Right atrium auricular region (tissue), 2 donors: ENCODE measurements at regions not wholly inside any gene's neighbourhood (a gene's known extent, or its start where the extent isn't known, plus 50 kb on each side); places are given as distances from the start of the nearest gene placed in this dataset.

Experiments
- DNase-seq: peaks from one replicate; pipeline ENCODE4 v3.0.0-alpha.2; 2019; ENCODE audit warnings: low spot score
- H3K27ac ChIP-seq, 2 donors: fragments of 200-600 bp; sonication (generic); 1 replicate in 1 of 2; 2 replicates in 1 of 2; pipeline ENCODE4 v1.5.1; 2016 to 2019
- H3K27me3 ChIP-seq, 2 donors: fragments of 200-600 bp; sonication (generic); one replicate each; pipeline versions ENCODE4 v1.5.1 to v1.6.0; 2017 to 2019
- H3K36me3 ChIP-seq: fragments of 200-600 bp; sonication (generic); one replicate; pipeline ENCODE4 v1.5.1; 2016
- H3K4me1 ChIP-seq, 2 donors: fragments of 200-600 bp; sonication (generic); one replicate each; pipeline versions ENCODE4 v1.5.1 to v1.6.0; 2017 to 2019
- H3K4me3 ChIP-seq, 2 donors: fragments of 200-600 bp; sonication (generic); 1 replicate in 1 of 2; 2 replicates in 1 of 2; pipeline ENCODE4 v1.5.1; 2017 to 2019; ENCODE audit warnings: mild to moderate bottlenecking in 1 of 2, moderate library complexity in 1 of 2
- H3K9me3 ChIP-seq, 2 donors: fragments of 200-600 bp; sonication (generic); one replicate each; pipeline ENCODE4 v1.5.1; 2019
- TF ChIP-seq, protein P1 (sequence below), 2 donors: fragments of 200-600 bp; sonication (generic); IDR thresholded peaks; one replicate each; pipeline ENCODE4 v1.5.1; 2019; ENCODE audit warnings: antibody characterized with exemption in 2 of 2

DNA sequence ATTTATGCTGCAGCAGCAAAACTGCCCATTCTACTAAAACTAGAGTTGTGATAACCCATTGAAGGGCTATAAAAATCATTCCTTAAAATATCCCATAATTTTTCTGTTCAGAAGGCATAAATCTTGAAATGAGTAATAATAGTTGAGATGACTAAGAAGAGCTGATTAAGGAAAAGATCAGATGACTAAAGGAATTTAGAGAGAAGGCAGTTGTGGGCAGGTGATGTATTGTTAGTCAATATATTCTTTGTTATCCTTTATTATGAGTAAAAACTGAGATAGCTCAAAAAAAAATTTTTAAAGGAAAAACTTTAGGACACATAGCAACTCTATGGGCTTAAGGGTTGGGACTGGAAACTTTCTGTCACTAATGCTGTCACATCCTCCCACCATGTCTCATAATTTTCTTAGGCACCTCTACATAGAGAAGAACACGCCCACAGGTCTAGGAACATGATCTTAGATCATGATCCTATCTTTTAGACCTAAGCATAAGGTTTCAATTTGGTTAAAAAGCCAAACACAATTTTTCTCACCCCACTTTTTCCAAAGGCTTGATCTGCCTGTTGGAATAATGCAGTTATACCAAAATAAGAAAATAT is 597.5 kb upstream of the MEF2C start:
- no peak for DNase-seq
- TF ChIP-seq, protein P1, sequence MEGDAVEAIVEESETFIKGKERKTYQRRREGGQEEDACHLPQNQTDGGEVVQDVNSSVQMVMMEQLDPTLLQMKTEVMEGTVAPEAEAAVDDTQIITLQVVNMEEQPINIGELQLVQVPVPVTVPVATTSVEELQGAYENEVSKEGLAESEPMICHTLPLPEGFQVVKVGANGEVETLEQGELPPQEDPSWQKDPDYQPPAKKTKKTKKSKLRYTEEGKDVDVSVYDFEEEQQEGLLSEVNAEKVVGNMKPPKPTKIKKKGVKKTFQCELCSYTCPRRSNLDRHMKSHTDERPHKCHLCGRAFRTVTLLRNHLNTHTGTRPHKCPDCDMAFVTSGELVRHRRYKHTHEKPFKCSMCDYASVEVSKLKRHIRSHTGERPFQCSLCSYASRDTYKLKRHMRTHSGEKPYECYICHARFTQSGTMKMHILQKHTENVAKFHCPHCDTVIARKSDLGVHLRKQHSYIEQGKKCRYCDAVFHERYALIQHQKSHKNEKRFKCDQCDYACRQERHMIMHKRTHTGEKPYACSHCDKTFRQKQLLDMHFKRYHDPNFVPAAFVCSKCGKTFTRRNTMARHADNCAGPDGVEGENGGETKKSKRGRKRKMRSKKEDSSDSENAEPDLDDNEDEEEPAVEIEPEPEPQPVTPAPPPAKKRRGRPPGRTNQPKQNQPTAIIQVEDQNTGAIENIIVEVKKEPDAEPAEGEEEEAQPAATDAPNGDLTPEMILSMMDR (IDR thresholded peaks at IDR 0.05) = no peak
- Histone ChIP-seq H3K4me3 (no peak overlapping the region), H3K27ac (no peak overlapping the region), H3K27me3 (no peaks in the 10 kb centered on the region), H3K4me1 (no peaks in the 10 kb centered on the region), H3K36me3 (no peaks in the 10 kb centered on the region), H3K9me3 (no peaks in the 10 kb centered on the region)

DNA sequence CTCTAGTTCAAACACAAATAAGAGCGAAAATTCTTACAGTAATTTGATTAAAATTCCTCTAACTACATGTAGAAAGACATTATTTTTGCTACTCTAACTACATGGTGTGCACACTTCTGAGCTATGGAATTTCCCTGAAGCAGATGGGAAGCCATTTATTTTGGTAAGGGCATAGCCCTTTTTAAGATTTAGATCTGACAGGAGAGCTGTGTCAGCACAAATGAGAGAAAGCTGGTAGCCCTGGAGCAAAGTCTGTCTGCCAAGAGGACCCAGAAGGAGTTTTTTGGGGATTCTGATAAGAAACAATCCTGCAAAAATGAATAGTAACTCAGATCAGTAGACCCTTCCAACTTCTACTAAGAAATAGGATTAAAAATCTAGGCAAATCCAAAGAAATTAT is 595.9 kb upstream of the MEF2C start:
- no peaks in the 10 kb centered on the region for H3K4me1 ChIP-seq
- H3K27ac ChIP-seq = no peak overlapping the region
- no peak for DNase-seq
- H3K9me3 ChIP-seq = no peaks in the 10 kb centered on the region
- no peaks in the 10 kb centered on the region for H3K27me3 ChIP-seq
- H3K36me3 ChIP-seq = no peaks in the 10 kb centered on the region
- H3K4me3 ChIP-seq = no peak overlapping the region
- TF ChIP-seq, protein P1 (IDR thresholded peaks at IDR 0.05) = no peak

DNA sequence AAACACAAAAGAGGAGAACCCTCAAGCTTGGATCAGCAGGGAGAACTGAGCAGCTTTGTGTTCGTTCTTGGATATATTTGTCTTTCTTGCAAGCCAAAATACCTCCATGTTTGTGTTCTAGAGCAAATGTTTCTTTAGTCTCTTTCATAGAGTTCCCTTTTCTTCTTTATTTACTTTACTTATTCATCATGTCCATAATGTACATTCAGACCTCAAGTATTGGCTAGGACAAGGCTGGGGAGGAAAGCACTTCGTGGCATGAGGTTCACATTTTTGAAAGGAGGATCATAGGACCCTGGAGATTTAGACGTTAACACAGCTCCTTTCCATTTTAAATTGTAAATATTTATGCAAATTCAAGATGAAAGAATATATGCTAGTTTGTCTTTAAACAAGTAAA is 590.2 kb upstream of the MEF2C start:
- Histone ChIP-seq H3K27me3 (no peaks in the 10 kb centered on the region), H3K36me3 (no peaks in the 10 kb centered on the region), H3K4me3 (no peak overlapping the region), H3K27ac (no peak overlapping the region), H3K4me1 (no peaks in the 10 kb centered on the region), H3K9me3 (no peaks in the 10 kb centered on the region)
- DNase-seq = no peak
- TF ChIP-seq, protein P1 (IDR thresholded peaks at IDR 0.05) = no peak

- H3K4me3 ChIP-seq = no peak overlapping the region
- no peak for DNase-seq
- TF ChIP-seq, protein P1 (IDR thresholded peaks at IDR 0.05) = no peak
- H3K27ac ChIP-seq = no peak overlapping the region
- H3K36me3 ChIP-seq = no peaks in the 10 kb centered on the region
- no peaks in the 10 kb centered on the region for H3K4me1 ChIP-seq
- H3K9me3 ChIP-seq = no peaks in the 10 kb centered on the region
- no peaks in the 10 kb centered on the region for H3K27me3 ChIP-seq
Measured at GRCh38 chr5:89471541-89471940, 588.6 kb upstream of the MEF2C start.

DNA sequence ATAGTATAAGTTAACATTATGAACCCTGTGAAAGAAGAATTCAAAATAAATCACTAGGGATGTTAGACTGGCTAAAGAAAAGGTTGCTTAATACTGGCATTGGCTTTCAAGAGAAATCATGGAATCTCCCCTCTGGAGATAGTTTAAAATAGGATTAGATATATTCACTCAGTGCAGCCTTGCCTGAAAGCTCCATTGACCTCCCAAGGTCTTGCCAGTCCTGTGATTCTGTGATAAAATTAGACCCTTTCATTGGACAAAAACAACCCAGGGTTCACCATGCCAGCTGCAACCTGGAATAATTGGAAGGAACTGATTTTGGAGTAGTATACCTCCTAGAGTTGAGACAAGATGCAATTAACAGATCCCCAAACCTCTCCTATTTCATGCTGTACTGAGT is 588.1 kb upstream of the MEF2C start:
- no peaks in the 10 kb centered on the region for H3K36me3 ChIP-seq
- DNase-seq = no peak
- H3K4me3 ChIP-seq = no peak overlapping the region
- TF ChIP-seq, protein P1 (IDR thresholded peaks at IDR 0.05) = no peak
- no peak overlapping the region for H3K27ac ChIP-seq
- H3K27me3 ChIP-seq = no peaks in the 10 kb centered on the region
- no peaks in the 10 kb centered on the region for H3K9me3 ChIP-seq
- no peaks in the 10 kb centered on the region for H3K4me1 ChIP-seq

DNA sequence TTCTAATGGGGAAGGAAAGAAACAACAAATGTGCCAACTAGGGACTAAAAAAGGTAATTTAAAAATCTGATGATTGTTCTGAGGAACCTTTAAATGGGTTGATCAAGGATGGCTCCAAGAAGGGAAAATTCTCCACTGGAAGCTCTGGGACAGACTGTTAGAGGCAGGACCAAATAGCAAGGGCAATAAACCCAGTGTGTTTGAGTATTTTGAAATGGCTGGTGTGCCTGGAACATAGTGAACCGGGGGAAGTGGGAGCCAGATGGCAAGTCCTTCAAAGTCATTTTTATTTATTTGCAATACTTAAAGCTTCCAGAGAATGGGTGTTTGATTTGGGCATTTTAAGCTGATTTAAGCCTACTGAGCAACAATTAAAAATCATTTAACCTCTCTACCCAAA is 587.7 kb upstream of the MEF2C start:
- no peaks in the 10 kb centered on the region for H3K4me1 ChIP-seq
- no peaks in the 10 kb centered on the region for H3K27me3 ChIP-seq
- H3K4me3 ChIP-seq = no peak overlapping the region
- no peak overlapping the region for H3K27ac ChIP-seq
- no peaks in the 10 kb centered on the region for H3K36me3 ChIP-seq
- no peaks in the 10 kb centered on the region for H3K9me3 ChIP-seq
- DNase-seq = no peak
- TF ChIP-seq, protein P1 (IDR thresholded peaks at IDR 0.05) = no peak
